KMS-11 (cell line): ENCODE measurements at regions not wholly inside any gene's neighbourhood (a gene's known extent, or its start where the extent isn't known, plus 50 kb on each side); places are given as distances from the start of the nearest gene placed in this dataset.
"Not testable (repeated sequence)": the region's sequence is repeated elsewhere in the genome, so short reads cannot be mapped to it uniquely, and the experiment has no call there.

Experiments
- H2AFZ ChIP-seq: fragments of 200-600 bp; sonication (generic); 2 replicates; pipeline ENCODE4 v1.6.1; 2016; ENCODE audit warnings: antibody characterized with exemption, mixed run types, low read depth
- H3K27ac ChIP-seq: fragments of 200-600 bp; sonication (generic); 2 replicates; pipeline ENCODE4 v1.6.1; 2016; ENCODE audit warnings: mild to moderate bottlenecking, mixed run types
- H3K27me3 ChIP-seq: fragments of 200-600 bp; sonication (generic); 2 replicates; pipeline ENCODE4 v1.6.1; 2017; ENCODE audit warnings: mild to moderate bottlenecking, low read depth, mixed run types, moderate library complexity; ENCODE audit not compliant: insufficient read depth
- H3K36me3 ChIP-seq: fragments of 200-600 bp; sonication (generic); 2 replicates; pipeline ENCODE4 v1.6.1; 2017; ENCODE audit warnings: mild to moderate bottlenecking, mixed run types; ENCODE audit not compliant: insufficient read depth
- H3K4me1 ChIP-seq: fragments of 200-600 bp; sonication (generic); 2 replicates; pipeline ENCODE4 v1.6.1; 2016; ENCODE audit warnings: mild to moderate bottlenecking, low read depth, mixed run types; ENCODE audit not compliant: poor library complexity, severe bottlenecking
- H3K4me2 ChIP-seq: fragments of 200-600 bp; sonication (generic); 2 replicates; pipeline ENCODE4 v1.7.0; 2016; ENCODE audit warnings: mild to moderate bottlenecking, mixed run types
- H3K4me3 ChIP-seq: fragments of 200-600 bp; sonication (generic); IDR thresholded peaks from 2 replicates; pipeline ENCODE4 v1.6.1; 2017; ENCODE audit warnings: low read depth, low read length, mixed read lengths; ENCODE audit not compliant: insufficient read depth
- H3K79me2 ChIP-seq: fragments of 200-600 bp; sonication (generic); 2 replicates; pipeline ENCODE4 v1.6.1; 2016; ENCODE audit warnings: low read depth, mixed run types; ENCODE audit not compliant: insufficient read depth
- H3K9ac ChIP-seq: fragments of 200-600 bp; sonication (generic); 2 replicates; pipeline ENCODE4 v1.6.1; 2016; ENCODE audit warnings: mild to moderate bottlenecking, mixed run types
- H4K20me1 ChIP-seq: fragments of 200-600 bp; sonication (generic); 2 replicates; pipeline ENCODE4 v1.6.1; 2016; ENCODE audit warnings: mild to moderate bottlenecking, mixed run types; ENCODE audit not compliant: insufficient read depth
- CTCF ChIP-seq: fragments of 200-600 bp; sonication (generic); conservative IDR thresholded peaks from 2 replicates; pipeline ENCODE4 v1.6.1; 2017; ENCODE audit warnings: low read depth, mild to moderate bottlenecking, antibody characterized with exemption, low read length, moderate library complexity, mixed read lengths

GRCh38 chr6:82118150-82118562, 129.4 kb downstream of the IBTK start:
- Histone ChIP-seq H3K4me3 (no peak overlapping the region), H3K36me3 (no peaks in the 10 kb centered on the region), H3K79me2 (no peaks in the 10 kb centered on the region), H3K4me1 (no peaks in the 10 kb centered on the region), H4K20me1 (no peaks in the 10 kb centered on the region), H3K27me3 (no peaks in the 10 kb centered on the region), H2AFZ (no peak overlapping the region), H3K4me2 (no peak overlapping the region), H3K27ac (no peak overlapping the region), H3K9ac (no peak overlapping the region)
- no peak for TF ChIP-seq CTCF

GRCh38 chr6:82114748-82115147, 132.8 kb downstream of the IBTK start:
- Histone ChIP-seq H4K20me1 (no peaks in the 10 kb centered on the region), H3K9ac (no peak overlapping the region), H3K79me2 (no peaks in the 10 kb centered on the region), H3K4me1 (no peaks in the 10 kb centered on the region), H3K4me3 (no peak overlapping the region), H3K36me3 (no peaks in the 10 kb centered on the region), H3K4me2 (no peak overlapping the region), H3K27me3 (no peaks in the 10 kb centered on the region), H2AFZ (no peak overlapping the region), H3K27ac (no peak overlapping the region)
- no peak for TF ChIP-seq CTCF

- H3K27ac ChIP-seq, result no peak overlapping the region
- H4K20me1 ChIP-seq, result no peaks in the 10 kb centered on the region
- H3K4me3 ChIP-seq, result no peak overlapping the region
- no peak overlapping the region for H3K9ac ChIP-seq
- TF ChIP-seq CTCF, result no peak
- H3K27me3 ChIP-seq, result no peaks in the 10 kb centered on the region
- no peaks in the 10 kb centered on the region for H3K4me1 ChIP-seq
- no peak overlapping the region for H3K4me2 ChIP-seq
- H3K36me3 ChIP-seq, result no peaks in the 10 kb centered on the region
- H2AFZ ChIP-seq, result no peak overlapping the region
- H3K79me2 ChIP-seq, result no peaks in the 10 kb centered on the region
These were observed 134.3 kb downstream of the IBTK start for GRCh38 chr6:82113231-82113630.

- H3K4me3 ChIP-seq, result no peak overlapping the region
- H3K79me2 ChIP-seq, result no peaks in the 10 kb centered on the region
- H3K4me2 ChIP-seq, result no peak overlapping the region
- no peaks in the 10 kb centered on the region for H3K4me1 ChIP-seq
- no peaks in the 10 kb centered on the region for H3K27me3 ChIP-seq
- no peak overlapping the region for H3K9ac ChIP-seq
- H4K20me1 ChIP-seq, result no peaks in the 10 kb centered on the region
- no peak for TF ChIP-seq CTCF
- H3K27ac ChIP-seq, result no peak overlapping the region
- no peaks in the 10 kb centered on the region for H3K36me3 ChIP-seq
- H2AFZ ChIP-seq, result no peak overlapping the region
These were observed 135.7 kb downstream of the IBTK start for GRCh38 chr6:82111818-82112217.

GRCh38 chr6:82111114-82111513, 136.4 kb downstream of the IBTK start:
- H3K79me2 ChIP-seq, result no peaks in the 10 kb centered on the region
- H4K20me1 ChIP-seq, result no peaks in the 10 kb centered on the region
- H3K36me3 ChIP-seq, result no peaks in the 10 kb centered on the region
- no peak overlapping the region for H3K4me3 ChIP-seq
- no peak overlapping the region for H2AFZ ChIP-seq
- H3K9ac ChIP-seq, result no peak overlapping the region
- TF ChIP-seq CTCF, result no peak
- H3K27ac ChIP-seq, result no peak overlapping the region
- H3K27me3 ChIP-seq, result no peaks in the 10 kb centered on the region
- no peaks in the 10 kb centered on the region for H3K4me1 ChIP-seq
- no peak overlapping the region for H3K4me2 ChIP-seq

GRCh38 chr6:82103171-82103570, 144.4 kb downstream of the IBTK start:
- H3K4me3 ChIP-seq, H3K27me3 ChIP-seq, H3K36me3 ChIP-seq, H3K4me2 ChIP-seq, H3K79me2 ChIP-seq, H2AFZ ChIP-seq, H3K27ac ChIP-seq, H4K20me1 ChIP-seq, H3K9ac ChIP-seq, H3K4me1 ChIP-seq: not testable (repeated sequence)
